ENCODE measurements at regions not wholly inside any gene's neighbourhood (a gene's known extent, or its start where the extent isn't known, plus 50 kb on each side); places are given as distances from the start of the nearest gene placed in this dataset.

GRCh38 chr11:26027887-26028286, 304.0 kb upstream of the ANO3 start:
- TF ChIP-seq CREB1 (CRISPR knock-in tag; IDR thresholded peaks at IDR 0.05; ENCODE audit: low read depth) (no peak), CTCF (conservative IDR thresholded peaks at IDR 0.05; ENCODE audit: low read depth in 2 of 2) (peak in 1 of 2 experiments; percentile 10; a peak in 1 of 4 replicates), EZH2 (IDR thresholded peaks at IDR 0.05; ENCODE audit: low read depth, unreplicated experiment) (no peak), POLR2AphosphoS5 (IDR thresholded peaks at IDR 0.05; ENCODE audit: low read depth) (no peak), REST (IDR thresholded peaks at IDR 0.05; ENCODE audit: unreplicated experiment) (no peak), EZH2phosphoT487 (IDR thresholded peaks at IDR 0.05; ENCODE audit: unreplicated experiment) (no peak), NANOG (IDR thresholded peaks at IDR 0.05; ENCODE audit: borderline replicate concordance) (no peak), JUNB (IDR thresholded peaks at IDR 0.05; ENCODE audit: unreplicated experiment) (no peak), ETS1 (IDR thresholded peaks at IDR 0.05) (no peak), ZNF462 (CRISPR knock-in tag; IDR thresholded peaks at IDR 0.05) (no peak), STAT1 (IDR thresholded peaks at IDR 0.05; ENCODE audit: unreplicated experiment) (no peak), ZNF331 (CRISPR knock-in tag; IDR thresholded peaks at IDR 0.05; ENCODE audit: low read depth) (no peak), ZNF114 (CRISPR knock-in tag; IDR thresholded peaks at IDR 0.05) (no peak)

Measured in GM23338 (cell line).